NCI-H1105 (cell line): ENCODE measurements at regions not wholly inside any gene's neighbourhood (a gene's known extent, or its start where the extent isn't known, plus 50 kb on each side); places are given as distances from the start of the nearest gene placed in this dataset.

ENCODE experiments used
- DNase-seq: peaks from one replicate; lab custom pipeline; 2025; lab: John Stamatoyannopoulos, UW

DNA sequence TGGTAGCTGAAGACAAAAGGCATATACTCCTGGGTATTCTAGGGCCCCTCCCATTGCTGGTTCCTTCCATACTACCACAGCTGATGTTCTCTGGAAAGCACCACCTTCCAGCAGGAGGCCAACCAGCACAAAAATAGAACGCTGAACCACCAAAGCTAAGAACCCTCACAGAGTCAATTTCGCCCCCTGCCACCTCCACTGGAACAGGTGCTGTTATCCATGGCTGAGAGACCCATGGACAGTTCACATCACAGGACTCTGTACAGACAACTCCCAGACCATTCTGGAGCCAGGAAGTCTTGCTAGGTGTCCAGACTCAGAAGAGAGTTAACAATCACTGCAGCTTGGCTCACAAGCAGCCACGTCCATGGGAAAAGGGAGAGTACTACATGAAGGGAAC, 1851.5 kb upstream of the NUDT12 start:
- DNase-seq, result no peak

DNA sequence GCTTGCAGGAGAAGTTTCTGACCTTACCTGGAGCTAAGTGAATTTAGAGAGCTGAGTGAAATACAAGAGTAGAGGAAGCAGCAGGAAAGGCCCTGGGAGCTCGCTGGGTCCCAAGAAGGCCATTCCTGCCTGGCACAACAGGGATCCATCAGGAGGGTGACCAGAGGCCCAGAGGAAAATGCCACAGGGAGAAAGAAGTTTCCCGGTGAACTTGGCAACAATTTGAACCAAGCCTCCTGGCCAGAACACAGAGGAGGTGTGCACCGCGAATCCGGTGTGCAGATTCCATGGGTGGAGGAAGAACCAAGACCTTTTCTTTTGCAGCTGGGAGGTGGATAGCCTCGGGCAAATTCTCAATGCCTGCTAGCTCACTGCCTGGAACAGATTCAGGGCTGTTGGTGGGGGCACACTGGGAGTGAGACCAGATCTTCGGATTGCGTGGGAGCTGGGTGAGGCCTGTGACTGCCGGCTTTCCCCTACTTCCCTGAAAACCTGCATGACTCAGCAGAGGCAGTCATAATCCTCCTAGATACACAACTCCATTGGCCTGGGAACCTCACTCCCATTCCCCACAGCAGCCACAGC, 1850.9 kb upstream of the NUDT12 start:
- no peak for DNase-seq

DNA sequence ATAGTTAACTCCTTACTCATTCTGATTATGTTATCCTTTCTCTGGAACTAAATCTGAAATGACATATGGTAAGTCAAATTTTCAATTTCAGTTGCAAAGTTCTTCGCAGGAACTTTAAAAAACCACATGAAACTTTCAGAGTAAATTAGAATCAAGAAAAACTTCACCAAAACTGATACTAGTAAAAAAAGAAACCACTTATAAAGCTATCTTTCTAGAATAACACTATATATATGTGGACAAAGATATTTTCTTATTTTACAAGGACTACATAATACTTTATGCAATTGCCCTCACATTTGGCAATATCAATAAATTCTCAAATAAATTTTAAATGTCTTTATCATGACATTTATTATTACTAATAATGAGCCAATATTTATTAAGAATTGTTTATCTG, 1847.1 kb upstream of the NUDT12 start:
- DNase-seq, result no peak

DNA sequence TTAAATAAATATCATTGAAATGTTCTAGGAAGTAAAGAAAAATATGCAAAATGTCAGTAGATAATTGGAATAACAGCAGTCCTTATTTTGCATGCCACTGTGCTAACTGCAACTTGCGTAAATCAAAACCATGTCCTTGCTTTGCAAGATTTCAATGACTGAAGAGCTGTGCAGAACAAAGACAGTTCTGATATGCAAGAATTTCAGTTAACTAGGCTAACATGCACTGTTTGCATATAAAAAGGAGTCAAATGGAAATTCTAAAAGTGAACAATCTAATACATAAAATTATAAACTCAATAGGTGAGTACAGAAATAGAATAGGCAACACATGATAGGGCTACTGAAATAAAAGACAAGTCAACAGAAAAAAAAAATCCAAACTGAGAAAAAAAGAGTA, 1844.6 kb upstream of the NUDT12 start:
- DNase-seq, result no peak

DNA sequence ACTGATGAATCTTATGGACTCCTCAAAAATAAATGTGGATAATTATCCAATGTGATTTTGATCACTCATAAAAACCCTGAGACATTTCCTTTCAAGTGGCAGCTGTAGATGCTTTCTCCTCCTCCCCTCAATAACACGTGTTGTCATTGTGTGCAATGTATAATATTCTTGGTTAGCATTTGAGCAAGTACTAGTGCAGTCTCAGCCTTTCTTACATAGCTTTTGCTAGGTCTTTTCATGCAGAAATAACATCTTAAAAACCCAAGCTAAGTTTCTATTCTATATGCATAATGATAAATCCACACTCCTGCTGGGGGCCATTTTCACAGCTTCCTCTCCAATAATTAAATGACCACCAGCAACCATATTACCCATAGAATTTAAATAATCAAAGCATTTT, 1835.2 kb upstream of the NUDT12 start:
- DNase-seq, result no peak

DNA sequence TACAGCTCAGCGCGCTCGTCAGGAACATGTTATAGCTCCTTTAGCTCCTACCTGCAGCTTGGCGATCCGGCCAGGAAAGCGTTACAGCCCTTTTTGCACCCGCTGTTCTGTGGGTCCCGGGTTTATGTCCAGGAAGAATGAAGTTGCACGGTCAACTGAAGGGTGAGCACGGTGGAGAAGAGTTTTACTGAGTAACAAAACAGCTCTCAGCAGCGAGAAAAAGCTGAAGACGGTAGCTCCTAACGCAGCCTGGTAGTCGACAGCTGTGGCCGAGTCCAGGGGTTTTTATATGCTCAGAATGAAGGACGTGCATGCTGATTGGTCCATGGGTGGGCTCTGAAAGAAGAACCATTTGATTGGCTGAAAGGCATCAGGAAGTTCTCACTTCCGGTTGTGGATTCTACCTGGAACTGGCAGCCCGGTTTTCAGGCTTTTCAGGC, 1830.1 kb upstream of the NUDT12 start:
- DNase-seq, result no peak

DNA sequence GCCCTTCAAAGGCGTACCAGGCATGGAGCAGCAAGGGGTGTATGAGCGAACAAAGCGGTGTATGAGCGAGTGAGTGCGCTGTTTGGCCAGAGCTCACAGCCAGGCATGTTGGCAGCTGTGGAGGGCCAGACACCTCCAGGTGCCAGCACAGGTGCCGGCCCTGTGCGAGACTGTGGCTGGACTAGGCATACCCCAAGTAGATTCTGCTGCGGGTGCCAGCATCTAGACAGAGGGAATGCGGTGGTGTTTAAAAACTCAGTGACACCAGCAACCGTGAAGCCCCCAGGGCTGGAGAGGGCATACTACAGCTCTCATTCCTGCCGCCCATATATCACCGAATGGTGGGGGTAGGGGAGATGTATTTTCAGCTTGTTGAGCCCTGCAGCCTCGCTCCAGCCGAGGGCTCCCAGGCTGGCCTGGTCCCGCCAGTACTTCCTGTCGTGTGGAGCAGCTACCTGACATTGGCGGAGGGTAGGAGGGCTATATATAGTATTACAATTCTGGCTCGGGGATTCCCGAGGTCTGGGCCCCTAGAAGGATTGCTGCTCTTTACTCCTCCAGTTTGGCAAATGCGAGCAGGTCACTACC, 1829.6 kb upstream of the NUDT12 start:
- no peak for DNase-seq

DNA sequence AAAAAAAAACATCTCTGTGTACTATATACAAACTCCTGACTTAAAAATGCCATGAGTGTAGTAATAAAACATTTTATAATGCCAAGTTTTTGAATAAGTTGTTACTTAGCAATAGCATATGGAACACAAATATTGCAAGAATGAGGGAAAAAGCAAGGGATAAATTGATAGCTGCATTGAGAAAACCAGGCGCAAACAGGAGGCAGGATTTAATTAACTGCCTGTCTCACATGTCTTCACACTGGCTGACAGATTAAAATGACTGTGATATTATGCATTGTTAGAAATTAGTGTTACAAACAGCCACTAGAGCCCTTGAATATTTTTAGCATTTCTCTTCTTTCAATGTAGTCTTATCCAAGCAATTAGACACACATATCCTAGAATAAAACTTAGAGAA, 1817.5 kb upstream of the NUDT12 start:
- DNase-seq, result no peak

DNA sequence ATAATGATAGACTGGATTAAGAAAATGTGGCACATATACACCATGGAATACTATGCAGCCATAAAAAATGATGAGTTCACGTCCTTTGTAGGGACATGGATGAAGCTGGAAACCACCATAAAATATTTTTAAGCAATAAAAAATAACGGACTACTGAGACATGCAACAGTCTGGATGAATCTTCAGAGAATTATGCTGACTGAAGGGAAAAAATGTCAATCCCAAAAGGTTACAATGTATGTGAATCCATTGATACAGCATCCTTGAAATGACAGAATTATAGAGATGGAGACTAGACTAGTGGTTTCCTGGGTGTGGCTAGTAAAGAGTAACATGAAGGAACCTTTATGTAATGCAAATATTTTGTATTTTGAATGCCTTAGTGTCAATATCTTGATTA, 1808.6 kb upstream of the NUDT12 start:
- DNase-seq, result no peak

DNA sequence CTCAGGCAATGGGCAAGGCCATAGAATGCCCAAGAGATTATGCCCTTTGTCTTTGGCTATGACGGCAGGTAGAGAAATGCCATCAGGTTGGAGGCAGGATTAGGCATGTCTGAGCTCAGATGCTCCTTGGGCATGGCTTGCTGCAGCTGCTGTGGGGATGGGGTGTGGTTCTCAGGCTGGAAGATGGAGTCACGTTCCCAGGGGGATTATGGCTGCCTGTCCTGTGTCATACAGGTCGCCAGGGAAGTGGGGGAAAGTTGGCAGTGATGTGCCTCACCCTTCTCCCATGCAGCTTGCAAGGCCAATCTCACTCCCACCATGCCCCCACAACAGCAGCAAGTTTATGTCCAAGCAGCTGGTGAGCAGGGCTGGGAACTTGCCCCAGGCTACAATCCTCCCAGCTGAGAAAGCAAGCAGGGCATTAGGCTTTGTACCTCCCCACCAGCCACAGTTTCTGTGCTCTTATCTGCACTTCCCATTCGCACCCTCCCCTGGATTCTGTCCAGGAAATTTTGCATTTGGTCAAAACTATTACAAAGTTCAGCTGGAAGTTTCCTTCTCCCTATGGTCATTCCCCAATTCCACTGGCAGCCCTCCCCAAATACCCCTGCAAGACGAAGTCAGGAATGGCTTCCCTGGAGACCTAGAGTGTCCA, 1788.0 kb upstream of the NUDT12 start:
- DNase-seq, result no peak

DNA sequence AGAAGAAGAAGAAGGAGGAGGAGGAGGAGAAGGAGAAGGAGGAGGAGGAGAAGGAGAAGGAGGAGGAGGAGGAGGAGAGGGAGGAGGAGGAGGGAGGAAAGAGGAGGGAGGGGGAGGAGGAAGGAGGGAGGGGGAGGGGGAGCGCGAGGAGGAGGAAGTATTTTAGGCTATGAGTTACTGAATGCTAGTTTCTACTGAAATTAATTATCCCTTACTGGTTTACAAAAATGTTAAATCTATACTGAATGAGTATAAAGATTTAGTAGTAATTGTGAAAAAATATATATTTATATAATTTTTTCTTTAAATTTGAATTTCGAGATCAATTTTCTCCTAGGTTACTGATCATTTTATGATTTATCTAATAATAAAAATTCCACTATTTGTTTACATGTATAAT, 1769.0 kb upstream of the NUDT12 start:
- DNase-seq, result no peak

DNA sequence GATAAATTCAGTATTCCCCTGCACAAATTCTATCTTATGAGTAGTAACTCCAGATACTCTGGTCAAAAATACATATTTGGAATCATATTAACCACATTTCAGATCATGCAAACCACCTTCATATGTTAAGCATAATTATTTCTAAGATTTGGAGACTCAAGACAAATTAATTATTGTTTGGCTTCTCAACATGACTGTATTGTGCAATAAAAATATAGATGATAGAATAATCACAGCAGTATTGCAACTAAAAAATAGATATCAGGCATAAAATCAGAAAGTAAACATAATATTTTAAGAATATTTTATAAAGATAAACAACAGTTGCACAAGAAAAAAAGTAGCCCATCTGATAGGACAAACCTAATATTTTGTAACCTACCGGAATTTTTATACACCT, 1767.6 kb upstream of the NUDT12 start:
- DNase-seq, result no peak

DNA sequence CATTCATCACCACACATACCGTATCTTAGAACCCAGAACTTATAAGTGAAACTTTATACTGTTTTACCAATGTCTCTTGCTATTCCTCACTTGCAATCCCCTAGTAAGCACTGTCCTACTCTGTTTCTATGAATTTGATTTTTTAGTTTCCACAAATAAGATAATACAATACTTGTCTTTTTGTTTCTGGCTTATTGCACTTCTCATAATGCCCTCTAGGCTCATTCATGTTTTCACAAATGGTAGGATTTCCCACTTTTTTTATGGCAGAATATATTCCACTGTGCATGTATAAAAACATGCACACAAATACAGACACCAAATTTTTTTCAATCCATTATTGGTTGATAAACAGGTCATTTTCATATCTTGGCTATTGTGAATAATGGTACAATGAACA, 1742.3 kb upstream of the NUDT12 start:
- DNase-seq, result no peak

DNA sequence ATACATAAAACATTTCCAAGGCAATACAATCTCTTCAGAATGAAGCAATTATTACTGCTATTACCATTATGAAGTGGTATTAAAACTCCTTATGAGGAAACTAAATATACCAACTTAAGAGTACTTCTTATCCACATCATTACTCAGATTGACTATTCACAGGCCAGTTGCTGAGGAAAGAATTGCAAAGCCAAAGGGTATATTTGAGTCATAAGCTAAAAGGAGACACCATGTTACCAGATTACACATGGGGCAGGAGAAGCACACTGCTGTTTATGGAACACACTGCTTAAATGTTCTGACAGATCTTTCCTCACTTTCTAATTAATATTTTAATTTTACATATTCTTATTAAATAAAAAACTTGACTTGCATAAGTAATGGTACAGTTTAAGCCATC, 1726.4 kb upstream of the NUDT12 start:
- DNase-seq, result no peak

DNA sequence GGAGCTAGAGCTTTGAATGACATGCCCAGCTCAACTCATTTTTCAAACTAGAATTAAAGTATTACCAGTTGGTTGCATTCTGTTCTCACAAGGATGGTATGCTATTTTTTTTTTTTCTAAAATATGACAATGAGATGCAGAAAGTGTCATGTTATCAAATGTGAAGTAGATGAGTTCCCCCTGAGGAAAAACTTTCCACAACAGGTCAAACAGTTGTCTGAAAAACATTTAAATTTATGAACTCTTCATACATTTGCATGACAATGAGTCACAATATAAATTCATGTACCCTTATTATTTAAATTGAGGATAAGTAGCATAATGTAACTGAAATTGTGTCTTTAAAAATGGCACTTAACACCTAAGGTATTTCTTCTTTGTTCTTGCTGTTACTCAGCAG, 1720.5 kb upstream of the NUDT12 start:
- DNase-seq, result no peak

DNA sequence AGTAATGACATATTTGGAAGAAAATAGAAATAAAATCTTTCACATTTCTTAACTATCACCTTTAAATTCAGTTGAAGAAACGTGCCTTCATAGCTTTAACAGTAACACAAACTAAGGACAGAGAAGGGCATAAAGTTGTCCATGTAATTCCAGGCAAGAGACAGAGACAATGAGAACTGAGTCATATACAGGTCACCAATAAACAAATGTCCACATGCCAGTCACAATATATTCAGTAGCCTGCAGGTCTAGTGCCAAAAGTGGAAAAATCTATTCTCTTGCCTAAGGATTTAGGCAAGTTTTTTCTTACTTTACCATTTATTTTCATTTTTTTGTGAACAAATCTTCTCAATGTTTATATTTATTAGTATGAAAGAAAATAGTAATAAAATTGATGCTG, 1711.5 kb upstream of the NUDT12 start:
- DNase-seq, result no peak

DNA sequence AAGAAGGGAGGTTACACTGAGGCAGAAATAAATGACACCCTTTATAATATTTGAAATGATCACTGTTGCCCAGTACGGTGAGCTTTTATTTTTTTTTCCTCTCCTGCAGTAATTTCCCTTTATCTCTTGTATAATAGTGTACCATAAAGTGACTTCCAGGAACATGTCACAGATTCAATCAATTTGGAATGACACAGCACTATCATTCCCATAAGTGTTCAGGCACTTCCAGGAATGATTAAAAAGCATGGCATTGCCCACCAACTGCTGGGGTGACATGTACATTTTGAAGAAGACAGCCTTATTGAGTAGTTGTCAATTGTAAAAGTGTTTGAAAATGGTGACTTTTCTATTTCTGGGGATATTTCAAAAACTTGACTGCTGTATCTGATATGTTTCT, 1700.9 kb upstream of the NUDT12 start:
- DNase-seq, result no peak

DNA sequence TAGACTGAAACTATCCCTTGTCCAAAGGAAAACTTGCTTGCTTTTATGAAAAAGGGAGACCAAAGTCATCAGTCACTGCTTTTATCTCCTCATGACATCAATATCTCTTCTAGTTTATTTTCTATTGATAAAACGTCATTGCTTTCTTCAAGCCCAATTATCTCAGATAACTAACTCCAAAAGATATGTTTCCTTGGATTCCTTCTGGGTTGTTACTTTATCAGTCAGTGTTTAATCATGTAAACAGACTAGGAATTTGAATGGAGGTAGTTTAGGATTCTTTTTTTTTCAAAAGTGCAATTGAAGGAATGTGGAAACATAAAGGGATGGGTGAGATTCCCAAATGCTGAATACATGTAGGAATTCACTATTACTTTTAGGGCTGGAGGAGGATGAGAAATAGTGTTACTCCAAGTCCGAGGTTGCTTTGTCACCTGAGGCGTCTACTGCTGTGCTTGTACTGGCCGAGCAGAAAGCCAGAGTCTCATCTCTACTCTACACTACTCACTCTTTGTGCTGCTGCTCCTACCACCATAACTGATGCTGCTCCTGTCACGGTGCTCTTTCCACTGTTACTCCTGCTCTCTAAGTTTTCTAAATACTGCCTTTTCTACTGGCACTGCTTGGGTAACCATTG, 1697.1 kb upstream of the NUDT12 start:
- no peak for DNase-seq

DNA sequence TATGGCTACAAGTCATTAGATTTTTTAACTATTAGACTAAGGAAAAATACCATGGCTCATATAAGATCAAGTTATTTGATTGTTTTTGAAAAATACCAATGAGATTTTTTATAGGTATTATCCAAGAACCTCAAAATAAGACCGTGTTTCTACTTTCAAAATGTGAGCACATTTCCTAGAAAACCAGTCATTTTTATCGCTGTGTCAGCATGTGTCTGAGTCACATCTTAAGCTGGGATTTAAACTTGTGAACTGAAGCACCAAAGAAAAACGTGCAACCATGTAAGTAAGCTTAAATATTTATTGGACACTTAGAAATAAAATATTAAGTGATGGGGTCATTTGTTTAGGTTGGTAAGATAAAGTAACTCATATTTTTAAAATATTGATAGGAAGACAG, 1676.0 kb upstream of the NUDT12 start:
- no peak for DNase-seq

DNA sequence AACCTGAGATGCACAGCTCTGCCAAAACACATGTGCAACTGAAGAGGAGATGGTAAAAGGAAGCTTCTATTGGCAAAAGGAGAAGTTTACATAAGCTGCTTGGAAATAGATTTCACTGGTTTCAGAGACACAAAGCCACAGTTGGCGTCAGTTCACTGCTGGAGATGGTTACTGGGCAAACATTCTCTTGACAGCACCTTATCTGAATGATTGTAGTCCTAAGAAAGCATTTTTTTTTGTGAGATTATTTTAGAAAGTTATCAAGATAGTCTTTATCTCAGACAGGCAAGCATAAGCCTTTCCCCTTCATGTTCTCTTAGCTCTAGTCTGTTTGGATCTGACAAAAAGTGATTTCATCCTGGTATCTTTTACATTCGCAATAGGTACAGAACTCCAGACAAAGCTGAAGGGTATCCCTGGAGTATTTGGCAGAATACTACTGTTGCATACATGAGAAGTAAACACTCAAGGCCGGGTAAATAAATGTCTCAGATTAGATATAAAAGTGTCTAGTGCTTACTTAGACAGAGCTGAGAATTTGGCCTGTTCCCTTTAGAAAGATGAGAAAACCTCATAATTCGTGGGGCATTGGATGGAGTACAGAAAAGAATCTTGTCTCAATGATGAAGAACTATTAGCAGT, 1668.0 kb upstream of the NUDT12 start:
- no peak for DNase-seq

DNA sequence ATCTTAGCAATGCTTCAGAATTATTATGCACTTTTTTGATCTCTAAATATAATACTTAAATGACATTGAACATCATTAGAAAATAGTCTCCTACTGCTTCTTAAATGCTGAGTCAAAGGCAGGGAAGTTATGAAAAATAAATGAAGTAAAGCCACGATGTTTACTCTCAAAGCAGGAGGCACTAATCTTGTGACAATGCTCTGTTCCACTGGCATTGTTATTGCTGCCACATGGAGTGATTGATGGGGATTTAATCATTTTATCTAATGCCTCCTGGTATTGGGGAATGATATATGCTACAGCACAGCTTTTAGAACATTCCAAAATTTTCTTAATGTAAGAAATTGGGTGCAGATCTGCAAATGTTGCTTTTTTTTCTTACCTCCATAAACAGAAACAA, 1655.4 kb upstream of the NUDT12 start:
- no peak for DNase-seq

DNA sequence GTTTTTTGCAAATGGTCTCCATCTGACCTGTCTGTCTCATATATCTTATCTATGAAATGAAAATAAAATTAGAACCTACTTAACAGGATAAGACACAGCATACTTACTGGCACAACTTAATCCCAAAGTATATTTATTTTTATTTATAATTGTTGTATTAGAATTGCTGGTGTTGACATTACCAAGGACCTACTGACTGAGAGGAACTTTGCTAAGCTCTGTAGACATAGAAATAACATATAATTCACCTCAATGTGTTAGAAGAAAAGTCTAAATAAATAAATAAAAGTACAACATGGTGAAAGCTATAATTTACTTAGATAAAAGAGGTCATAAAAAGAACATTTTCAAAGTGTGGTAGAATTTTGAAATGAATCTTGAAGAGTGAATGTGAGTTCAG, 1650.5 kb upstream of the NUDT12 start:
- no peak for DNase-seq

DNA sequence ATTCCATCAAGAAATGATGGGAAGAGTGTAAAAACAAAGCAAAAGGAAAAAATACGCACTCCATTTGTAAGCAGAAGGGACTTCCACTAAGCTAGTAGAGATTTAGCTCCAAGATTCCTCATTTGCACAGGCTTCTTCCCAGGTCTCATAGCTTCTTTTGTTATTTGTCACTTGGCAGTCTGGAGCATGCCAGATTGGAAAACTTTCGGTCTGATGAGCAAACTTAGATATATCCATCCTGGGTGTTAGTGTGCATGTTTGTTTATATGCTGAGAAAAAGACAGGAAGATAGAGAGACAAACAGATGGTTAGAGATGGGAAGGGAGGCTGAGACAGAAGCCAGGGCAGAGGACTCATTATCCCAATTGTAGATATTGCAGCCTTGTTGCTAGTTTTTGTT, 1644.5 kb upstream of the NUDT12 start:
- no peak for DNase-seq
